Motor neuron (in vitro differentiated cells): ENCODE measurements at regions not wholly inside any gene's neighbourhood (a gene's known extent, or its start where the extent isn't known, plus 50 kb on each side); places are given as distances from the start of the nearest gene placed in this dataset.

Experiments
- ATAC-seq, 8 experiments: fragments of 200-7000 bp; cut with Tn5 transposase; replicated peaks in 6 of 8; 2 replicates each; pipeline ENCODE4 v1.8.0; 2021; ENCODE audit warnings: mild to moderate bottlenecking in 8 of 8, moderate library complexity in 8 of 8
- H3K27ac ChIP-seq, 2 donors: fragments of 250-450 bp; sonication (Bioruptor Pico); 2 replicates each; pipeline ENCODE4 v1.9.0; 2021; ENCODE audit warnings: antibody characterized with exemption in 2 of 2, mild to moderate bottlenecking in 2 of 2, moderate library complexity in 1 of 2
- H3K4me1 ChIP-seq, 2 donors: fragments of 250-450 bp; sonication (Bioruptor Pico); replicated peaks in 1 of 2; 2 replicates each; pipeline ENCODE4 v1.6.1; 2021; ENCODE audit warnings: antibody characterized with exemption in 2 of 2, mild to moderate bottlenecking in 2 of 2, moderate library complexity in 1 of 2
- H3K4me3 ChIP-seq, 5 donors: fragments of 250-450 bp; sonication (Bioruptor Pico); 2 replicates each; pipeline ENCODE4 v1.9.0; 2021; ENCODE audit warnings: antibody characterized with exemption in 5 of 5, mild to moderate bottlenecking in 5 of 5, moderate library complexity in 4 of 5
- WGBS, 10 experiments: fragments of 450-650 bp; shearing (Covaris generic); methylation state at CpG; one replicate each; pipeline ENCODE4 v1.0.0; 2022; 5-methylcytosine and 5-hydroxymethylcytosine counted together
- in situ Hi-C, 9 experiments: fragments of 400-800 bp; cut with MboI; loops; one replicate each; pipeline ENCODE4 v1.15.0; 2021; ENCODE audit warnings: low sequenced_read_pairs in 9 of 9, low pct_unique_long_range_greater_than_20kb in 2 of 9; ENCODE audit not compliant: unreplicated experiment in 9 of 9

GRCh38 chr5:158349987-158350386 is 491.0 kb upstream of the CLINT1 start:
- Histone ChIP-seq H3K4me1 (no peaks in the 10 kb centered on the region), H3K27ac (no peak overlapping the region), H3K4me3 (no peak overlapping the region)
- in situ Hi-C loops = no loop called here
- ATAC-seq = no peak
- 44 to 100% (median 66%) methylated on average over 2 to 6 of the region's 6 CpGs for WGBS, 10 experiments

- no peak for ATAC-seq
- 4 to 100% (median 71%) methylated on average over 2 of the region's 2 CpGs for WGBS, 10 experiments
- no peak overlapping the region for H3K27ac ChIP-seq
- no peaks in the 10 kb centered on the region for H3K4me1 ChIP-seq
- in situ Hi-C loops = no loop called here
- H3K4me3 ChIP-seq = no peak overlapping the region
Measured at GRCh38 chr5:158344376-158344775, 485.4 kb upstream of the CLINT1 start.

- no peak overlapping the region for H3K27ac ChIP-seq
- no peak for ATAC-seq
- in situ Hi-C loops = no loop called here
- H3K4me3 ChIP-seq = no peak overlapping the region
- WGBS, 10 experiments = 0 to 60% (median 30%) methylated on average over 1 of the region's 1 CpG; no CpG with 5 or more reads in 3 of the 10 experiments
- H3K4me1 ChIP-seq = no peaks in the 10 kb centered on the region
Measured at GRCh38 chr5:158340608-158341007, 481.7 kb upstream of the CLINT1 start.

GRCh38 chr5:158326256-158326655 is 467.3 kb upstream of the CLINT1 start:
- in situ Hi-C loops = no loop called here
- Histone ChIP-seq H3K4me1 (no peaks in the 10 kb centered on the region), H3K4me3 (no peak overlapping the region), H3K27ac (no peak overlapping the region)
- WGBS, 10 experiments = 40 to 62% (median 57%) methylated on average over 1 of the region's 1 CpG; no CpG with 5 or more reads in 5 of the 10 experiments
- no peak for ATAC-seq

GRCh38 chr5:158324236-158324635 is 465.3 kb upstream of the CLINT1 start:
- Histone ChIP-seq H3K27ac (no peak overlapping the region), H3K4me3 (no peak overlapping the region), H3K4me1 (peaks cover 0 to 2% of the 10 kb centered on the region in 2 donors)
- ATAC-seq = no peak
- 77 to 100% (median 94%) methylated on average over 1 to 3 of the region's 3 CpGs; no CpG with 5 or more reads in 4 of the 10 experiments for WGBS, 10 experiments
- in situ Hi-C loops = no loop called here

- WGBS, 10 experiments = 33 to 100% (median 86%) methylated on average over 1 of the region's 1 CpG; no CpG with 5 or more reads in 3 of the 10 experiments
- ATAC-seq = no peak
- Histone ChIP-seq H3K27ac (no peak overlapping the region), H3K4me3 (no peak overlapping the region), H3K4me1 (peaks cover 0 to 2% of the 10 kb centered on the region in 2 donors)
- in situ Hi-C loops = no loop called here
Measured at GRCh38 chr5:158322620-158323019, 463.7 kb upstream of the CLINT1 start.

- Histone ChIP-seq H3K4me3 (no peak overlapping the region), H3K4me1 (peaks cover 0 to 2% of the 10 kb centered on the region in 2 donors), H3K27ac (no peak overlapping the region)
- WGBS, 10 experiments = 28 to 80% (median 60%) methylated on average over 1 to 5 of the region's 5 CpGs; no CpG with 5 or more reads in 2 of the 10 experiments
- ATAC-seq = no peak
- in situ Hi-C loops = no loop called here
Measured at GRCh38 chr5:158320934-158321333, 462.0 kb upstream of the CLINT1 start.

- Histone ChIP-seq H3K27ac (no peak overlapping the region), H3K4me3 (no peak overlapping the region), H3K4me1 (peaks cover 0 to 2% of the 10 kb centered on the region in 2 donors)
- WGBS, 10 experiments = 10 to 92% (median 64%) methylated on average over 1 to 5 of the region's 5 CpGs
- in situ Hi-C loops = no loop called here
- no peak for ATAC-seq
Measured at GRCh38 chr5:158320178-158320674, 461.3 kb upstream of the CLINT1 start.

GRCh38 chr5:158317507-158317906 is 458.6 kb upstream of the CLINT1 start:
- no peak overlapping the region for H3K4me3 ChIP-seq
- no peak for ATAC-seq
- WGBS, 10 experiments = 0 to 90% (median 79%) methylated on average over 1 to 4 of the region's 4 CpGs; no CpG with 5 or more reads in 3 of the 10 experiments
- in situ Hi-C loops = no loop called here
- peaks cover 6 to 11% of the 10 kb centered on the region in 2 donors for H3K4me1 ChIP-seq
- H3K27ac ChIP-seq = no peak overlapping the region

GRCh38 chr5:158313733-158314464 is 455.0 kb upstream of the CLINT1 start:
- 43 to 92% (median 63%) methylated on average over 1 to 7 of the region's 15 CpGs; no CpG with 5 or more reads in 2 of the 10 experiments for WGBS, 10 experiments
- H3K4me3 ChIP-seq = no peak overlapping the region
- H3K27ac ChIP-seq = no peak overlapping the region
- in situ Hi-C loops = no loop called here
- H3K4me1 ChIP-seq = peaks cover 6 to 15% of the 10 kb centered on the region in 2 donors
- peak in 4 of 8 experiments; percentile 27 to 51 (median 34) for ATAC-seq

GRCh38 chr5:158313027-158313732 is 454.2 kb upstream of the CLINT1 start:
- Histone ChIP-seq H3K4me1 (peaks cover 13 to 22% of the 10 kb centered on the region in 2 donors), H3K4me3 (no peak overlapping the region), H3K27ac (no peak overlapping the region)
- peak in 5 of 8 experiments; percentile 54 to 80 (median 68) for ATAC-seq
- in situ Hi-C loops = no loop called here
- 37 to 93% (median 68%) methylated on average over 1 to 8 of the region's 12 CpGs for WGBS, 10 experiments

GRCh38 chr5:158309088-158309807 is 450.3 kb upstream of the CLINT1 start:
- in situ Hi-C loops = no loop called here
- no peak overlapping the region for H3K27ac ChIP-seq
- no peak overlapping the region for H3K4me3 ChIP-seq
- ATAC-seq = no peak
- H3K4me1 ChIP-seq = peaks cover 17 to 39% of the 10 kb centered on the region in 2 donors
- 0 to 90% (median 69%) methylated on average over 1 to 5 of the region's 6 CpGs for WGBS, 10 experiments
